Hematopoietic multipotent progenitor cell treated with erythropoietin and hydrocortisone succinate and interleukin-3 and kit ligand, for 6 days (in vitro differentiated cells): ENCODE measurements at regions not wholly inside any gene's neighbourhood (a gene's known extent, or its start where the extent isn't known, plus 50 kb on each side); places are given as distances from the start of the nearest gene placed in this dataset.
A peak's percentile ranks its signal among the peaks of the same experiment; 100 is the strongest.
"Not testable (repeated sequence)": the region's sequence is repeated elsewhere in the genome, so short reads cannot be mapped to it uniquely, and the experiment has no call there.

Experiments used
- DNase-seq: peaks from one replicate; pipeline ENCODE4 v3.0.0-alpha.2; 2015

- DNase-seq: no peak
These were observed 87.7 kb downstream of the DCK start for GRCh38 chr4:71081192-71081591.

GRCh38 chr4:71093745-71094144 lies 100.3 kb downstream of the DCK start:
- no peak for DNase-seq

DNA sequence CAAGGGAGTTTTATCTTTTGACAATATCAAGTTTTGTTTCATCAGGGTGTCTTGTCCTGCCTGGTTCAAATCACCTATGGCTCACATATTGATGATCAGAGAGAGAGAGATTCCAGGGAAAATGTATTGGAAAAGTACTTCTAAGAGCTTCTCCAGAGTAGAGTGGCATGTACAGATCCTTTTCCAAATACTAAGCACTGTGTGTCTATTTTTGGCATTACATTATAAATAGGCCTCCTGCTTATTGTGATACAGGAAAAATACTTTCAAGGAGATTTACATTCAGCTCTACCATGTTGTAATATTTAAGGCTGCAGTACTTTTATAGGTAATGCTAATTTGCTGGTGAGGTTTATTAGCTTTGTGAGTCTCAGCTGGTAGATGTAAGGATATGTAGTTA lies 100.8 kb downstream of the DCK start:
- DNase-seq: no peak

- no peak for DNase-seq
These were observed 101.7 kb downstream of the DCK start for GRCh38 chr4:71095141-71095540.

DNA sequence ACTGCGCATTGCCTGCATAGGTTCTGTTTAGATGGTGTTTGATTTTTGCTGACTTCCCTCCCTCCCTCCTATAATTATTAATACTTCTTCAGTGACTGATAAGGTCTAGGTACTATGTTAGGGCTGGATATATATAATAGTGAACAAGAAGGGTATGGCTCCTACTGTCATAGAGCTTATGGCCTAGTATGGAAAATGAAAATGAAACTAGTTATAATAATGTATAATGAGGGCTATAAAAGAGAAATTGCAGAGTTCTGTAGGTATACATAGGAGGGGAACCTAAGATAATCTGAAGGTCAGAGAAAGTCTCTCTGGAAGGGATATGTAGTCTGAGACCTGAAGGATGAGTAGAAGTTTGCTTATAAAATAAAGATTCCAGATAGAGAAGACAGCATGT lies 102.1 kb downstream of the DCK start:
- no peak for DNase-seq

DNA sequence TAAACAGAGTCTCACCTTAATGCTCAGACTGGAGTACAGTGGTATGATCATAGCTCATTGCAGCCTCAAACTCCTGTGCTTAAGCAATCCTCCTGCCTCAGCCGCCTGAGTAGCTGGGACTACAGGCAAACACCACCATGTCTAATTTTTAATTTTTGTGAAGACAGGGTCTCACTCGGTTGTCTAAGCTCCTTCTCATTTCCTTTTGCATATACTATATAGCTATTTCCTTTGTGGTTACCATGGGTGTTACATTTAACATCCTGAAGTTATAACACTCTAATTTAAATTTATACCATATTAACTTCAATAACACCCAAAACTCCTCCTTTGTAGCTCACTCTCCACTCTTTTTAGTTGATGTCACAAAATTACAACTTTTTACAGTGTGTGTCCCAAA lies 114.3 kb downstream of the DCK start:
- DNase-seq: no peak

DNA sequence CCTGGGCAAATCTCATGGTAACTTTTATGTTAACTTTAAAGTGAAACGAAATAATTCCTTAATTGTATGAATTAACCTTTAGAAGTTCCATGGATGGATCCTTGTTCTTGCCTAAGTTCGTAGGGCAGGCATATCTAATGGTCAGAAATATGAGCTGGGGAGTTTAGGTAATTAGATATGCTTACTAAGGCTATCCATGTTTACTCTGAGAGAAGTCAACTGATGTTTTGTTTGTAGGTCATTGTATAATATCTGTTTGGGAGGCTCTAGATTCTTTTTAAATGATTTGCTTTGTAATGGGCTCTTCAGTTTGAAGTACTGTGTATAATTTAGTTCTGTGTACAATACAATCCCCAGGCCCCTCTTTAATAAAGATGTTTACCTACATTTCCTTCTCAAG lies 117.0 kb downstream of the DCK start:
- DNase-seq: no peak

GRCh38 chr4:71111133-71111532 lies 117.7 kb downstream of the DCK start:
- DNase-seq: not testable (repeated sequence)

DNA sequence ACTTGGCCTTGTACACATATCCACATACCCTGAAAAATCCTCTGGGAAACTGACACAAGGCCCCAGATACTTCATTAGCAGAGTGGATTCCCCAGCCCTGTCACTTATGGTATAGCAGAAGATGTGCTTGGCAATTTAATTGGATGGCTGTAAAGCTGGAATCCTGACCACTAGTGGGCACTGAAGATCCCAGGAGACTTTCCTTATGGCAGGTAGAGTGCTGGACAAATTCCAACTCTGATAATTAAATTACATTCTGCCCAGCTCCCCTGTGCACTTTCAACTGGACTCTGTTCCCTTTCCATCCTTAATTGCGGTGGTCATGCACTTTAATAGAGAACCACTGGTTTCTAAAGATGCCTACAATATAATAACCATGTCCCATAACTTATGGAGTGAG lies 119.8 kb downstream of the DCK start:
- peak; percentile 10 for DNase-seq

GRCh38 chr4:71120831-71121524 lies 127.5 kb downstream of the DCK start:
- no peak for DNase-seq

- no peak for DNase-seq
These were observed 130.5 kb downstream of the DCK start for GRCh38 chr4:71123951-71124350.

GRCh38 chr4:71125137-71125536 lies 131.7 kb downstream of the DCK start:
- DNase-seq: no peak

DNA sequence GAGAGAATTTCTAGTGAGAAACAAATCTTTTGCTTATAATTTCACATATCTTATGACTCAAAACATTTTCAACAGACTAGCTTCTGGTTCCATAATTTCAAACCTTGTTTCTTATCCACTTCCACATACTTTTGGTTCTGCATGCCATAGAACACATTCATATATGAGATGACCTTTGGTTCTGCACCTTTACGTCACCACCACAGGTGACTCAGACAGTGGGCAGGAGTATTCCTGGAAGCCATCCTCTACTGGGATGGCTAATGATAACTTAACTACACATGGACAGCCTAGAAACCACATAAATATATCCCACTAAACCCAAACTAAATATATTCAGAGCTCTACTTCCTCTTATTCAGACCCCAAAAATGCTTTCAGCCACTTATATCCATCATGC lies 133.3 kb downstream of the DCK start:
- no peak for DNase-seq

DNA sequence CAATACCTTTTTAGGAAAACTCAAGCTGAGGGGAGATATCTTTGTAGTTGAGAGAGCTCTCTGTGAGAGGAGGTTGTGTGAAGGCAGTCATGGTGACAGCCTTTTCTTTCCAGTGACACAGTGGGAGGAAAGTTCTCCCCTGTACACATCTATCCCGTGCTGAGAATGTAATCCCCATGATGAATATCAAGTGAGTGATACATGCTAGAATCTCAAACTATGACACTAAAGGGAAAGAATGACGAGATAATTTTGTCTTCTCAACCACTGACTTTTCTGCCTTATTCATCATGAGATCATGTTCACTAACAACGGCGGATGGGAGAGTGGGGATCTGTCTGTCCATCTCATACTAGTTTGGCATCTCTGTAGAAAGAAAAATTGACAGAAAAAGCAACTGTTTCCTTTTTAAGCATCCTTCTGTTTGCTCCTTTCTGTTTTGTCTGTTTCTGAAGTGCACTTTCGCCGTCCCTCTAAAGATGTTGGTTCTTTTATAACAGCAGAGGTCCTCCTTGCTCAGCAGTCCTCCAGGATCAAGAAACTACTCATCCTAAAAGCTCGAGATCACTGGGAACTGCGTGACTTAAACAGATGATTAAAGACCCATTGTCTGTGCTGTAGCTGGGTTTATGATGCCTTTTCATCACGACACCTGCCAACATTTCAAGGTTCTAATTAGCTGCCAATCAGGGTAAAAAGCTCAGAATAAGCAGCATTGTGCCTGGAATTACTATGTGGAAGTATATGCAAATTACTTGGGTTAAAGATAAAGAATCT lies 137.6 kb downstream of the DCK start:
- DNase-seq: no peak

DNA sequence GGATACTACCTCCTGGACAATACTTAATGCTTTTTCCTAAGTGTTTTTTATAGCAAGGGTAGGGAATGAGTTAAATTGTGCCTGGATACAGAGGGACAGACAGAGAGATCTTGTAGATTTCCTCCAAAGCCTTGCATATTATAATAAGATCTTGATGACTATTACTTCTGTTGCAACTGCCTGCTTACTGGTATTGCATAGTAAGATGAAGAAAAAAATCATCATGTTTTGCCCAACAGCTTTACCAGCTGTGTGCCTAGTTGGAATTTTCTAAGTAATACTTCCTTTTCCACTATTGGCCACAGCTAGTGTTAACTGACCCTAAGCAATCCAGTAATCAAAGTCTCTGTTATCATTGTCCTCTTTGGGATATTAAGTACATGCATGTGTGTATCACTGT lies 139.0 kb downstream of the DCK start:
- DNase-seq: no peak

DNA sequence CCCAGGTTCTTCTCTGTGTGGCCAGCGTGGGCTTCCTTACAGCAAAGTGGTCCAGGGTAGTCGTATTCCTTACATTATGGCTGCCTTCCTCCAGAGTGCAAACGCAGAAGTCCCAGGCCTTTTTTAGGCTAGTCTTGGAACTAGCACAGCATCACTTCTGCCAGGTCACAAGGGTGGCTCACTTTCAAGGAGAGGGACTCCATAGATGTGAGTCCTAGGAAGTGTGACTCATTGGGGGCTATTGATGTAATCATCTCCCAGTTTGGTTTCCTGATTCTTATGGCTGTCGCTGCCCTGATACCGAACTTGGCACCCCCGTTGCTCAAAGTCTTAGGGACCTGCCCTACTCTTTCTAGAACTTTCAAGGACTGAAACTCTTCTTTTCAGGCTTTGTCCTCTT lies 140.0 kb downstream of the DCK start:
- DNase-seq: no peak

GRCh38 chr4:71136071-71136470 lies 142.6 kb downstream of the DCK start:
- no peak for DNase-seq

DNA sequence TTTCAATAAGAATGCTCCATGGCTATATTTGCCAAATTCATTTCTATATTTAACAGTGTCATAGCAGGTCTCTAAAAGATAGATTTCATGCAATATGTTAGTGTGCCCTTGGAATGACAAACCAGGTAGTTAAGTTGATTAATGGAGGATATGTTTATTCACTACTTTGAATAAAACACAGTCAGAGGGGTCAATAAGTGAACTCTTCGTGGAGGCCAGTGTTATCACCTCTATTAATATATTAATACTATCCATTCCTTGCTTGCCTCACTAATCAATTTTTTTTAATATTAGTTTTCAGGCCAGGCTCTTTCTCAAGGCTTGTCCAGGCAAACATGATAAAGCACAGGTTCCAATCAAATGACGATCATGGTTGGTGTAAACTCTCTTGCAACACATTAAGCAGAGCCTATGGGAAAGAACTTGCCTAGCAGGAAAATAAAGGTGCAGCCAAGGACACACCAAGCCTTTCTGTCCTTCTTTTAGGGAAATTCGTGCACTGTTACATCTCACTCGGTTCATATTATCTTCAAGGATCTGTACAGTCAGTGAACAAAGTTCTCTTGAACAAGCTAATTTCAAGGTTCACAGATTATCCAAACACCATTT lies 144.7 kb downstream of the DCK start:
- DNase-seq: no peak

DNA sequence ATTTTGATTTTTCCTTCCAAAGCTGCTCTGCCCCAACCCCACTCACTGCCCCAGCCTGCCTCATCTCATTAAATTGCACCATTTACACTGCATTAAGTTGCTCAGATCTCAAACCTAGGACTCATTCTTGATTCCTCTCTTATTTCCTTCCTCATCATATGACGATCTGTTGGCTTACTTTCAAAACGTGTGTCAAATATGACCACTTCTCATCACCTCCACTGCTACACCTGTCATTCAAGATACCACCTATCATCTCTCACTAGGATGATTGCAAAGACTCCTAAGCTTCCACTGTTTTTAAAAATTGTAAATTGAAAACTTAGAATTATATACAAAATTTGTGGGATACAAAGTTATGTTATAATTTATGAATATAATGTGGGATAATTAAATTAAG lies 147.1 kb downstream of the DCK start:
- no peak for DNase-seq

- no peak for DNase-seq
These were observed 147.7 kb downstream of the DCK start for GRCh38 chr4:71141125-71141524.

DNA sequence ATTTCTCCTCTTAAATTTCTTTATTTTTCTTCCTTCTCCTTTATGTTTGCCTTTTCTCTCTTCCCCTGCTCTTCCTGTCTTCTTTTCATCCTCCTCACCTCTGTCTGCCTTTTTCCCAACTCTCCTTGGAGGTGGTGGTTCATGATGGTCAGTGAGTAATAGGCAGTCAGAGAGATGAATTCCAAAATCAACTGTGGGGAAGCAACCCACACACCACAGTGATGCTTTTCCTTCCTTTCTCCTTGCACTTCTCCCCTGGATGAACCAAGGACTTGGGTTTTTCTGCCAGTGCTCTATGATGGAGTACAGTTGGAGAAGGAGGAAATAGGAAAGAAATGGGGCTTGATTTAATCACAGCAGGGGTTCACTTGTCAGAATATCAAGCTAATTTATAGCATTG lies 153.8 kb downstream of the DCK start:
- no peak for DNase-seq

- no peak for DNase-seq
These were observed 155.1 kb downstream of the DCK start for GRCh38 chr4:71148545-71148944.

DNA sequence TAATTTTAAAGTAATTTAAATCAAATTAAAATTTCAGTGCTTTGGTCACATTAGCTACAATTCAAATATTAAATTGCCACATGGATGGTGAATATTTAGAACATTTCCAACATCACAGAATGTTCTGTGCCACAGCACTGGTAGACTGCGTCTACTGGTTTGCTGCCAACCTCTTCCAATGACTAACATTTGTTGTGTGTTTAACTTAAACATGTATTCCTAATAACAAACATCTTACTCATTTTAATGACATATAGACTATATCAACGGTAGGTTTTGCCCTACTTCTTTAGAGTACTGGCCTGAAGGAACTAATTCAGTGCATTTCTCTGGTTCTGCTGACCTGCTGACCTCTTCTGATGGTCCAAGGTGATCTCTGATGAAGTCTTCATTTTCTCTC lies 157.6 kb downstream of the DCK start:
- DNase-seq: no peak

GRCh38 chr4:71156616-71157015 lies 163.2 kb downstream of the DCK start:
- no peak for DNase-seq
